GM12878 (cell line): ENCODE measurements at regions not wholly inside any gene's neighbourhood (a gene's known extent, or its start where the extent isn't known, plus 50 kb on each side); places are given as distances from the start of the nearest gene placed in this dataset.

Source experiments
- BACH1 ChIP-seq: fragments of 450-650 bp; IDR thresholded peaks from 2 replicates; pipeline ENCODE4 v1.6.1; 2017; ENCODE audit warnings: mild to moderate bottlenecking, borderline replicate concordance
- CBX3 ChIP-seq: fragments of 200-600 bp; sonication (generic); IDR thresholded peaks from 2 replicates; pipeline ENCODE4 v1.6.1; 2016; ENCODE audit warnings: low read depth, borderline replicate concordance
- HDGF ChIP-seq: fragments of 450-650 bp; IDR thresholded peaks from 2 replicates; pipeline ENCODE4 v1.6.1; 2016; ENCODE audit warnings: antibody characterized with exemption
- NR2F1 ChIP-seq: fragments of 450-650 bp; conservative IDR thresholded peaks from 2 replicates; pipeline ENCODE4 v1.6.1; 2017; ENCODE audit warnings: mild to moderate bottlenecking
- SUZ12 ChIP-seq: fragments of 200-600 bp; sonication (generic); IDR thresholded peaks from one replicate; pipeline ENCODE4 v1.6.1; 2018; ENCODE audit warnings: antibody characterized with exemption, mild to moderate bottlenecking; ENCODE audit not compliant: unreplicated experiment
- TARDBP ChIP-seq: IDR thresholded peaks from 2 replicates; pipeline ENCODE4 v1.6.1; 2016; ENCODE audit warnings: borderline replicate concordance
- ZBED1 ChIP-seq: IDR thresholded peaks from 2 replicates; pipeline ENCODE4 v1.6.1; 2016; ENCODE audit warnings: borderline replicate concordance
- TF ChIP-seq, protein P1 (sequence below): fragments of 450-650 bp; IDR thresholded peaks from 2 replicates; pipeline ENCODE4 v1.6.1; 2016; ENCODE audit warnings: mild to moderate bottlenecking, moderate library complexity, borderline replicate concordance
- TF ChIP-seq, protein P2 (sequence below): IDR thresholded peaks from 2 replicates; pipeline ENCODE4 v1.6.1; 2012; ENCODE audit warnings: improper control_type of control experiment, low read depth, low read length; ENCODE audit not compliant: insufficient replicate concordance

DNA sequence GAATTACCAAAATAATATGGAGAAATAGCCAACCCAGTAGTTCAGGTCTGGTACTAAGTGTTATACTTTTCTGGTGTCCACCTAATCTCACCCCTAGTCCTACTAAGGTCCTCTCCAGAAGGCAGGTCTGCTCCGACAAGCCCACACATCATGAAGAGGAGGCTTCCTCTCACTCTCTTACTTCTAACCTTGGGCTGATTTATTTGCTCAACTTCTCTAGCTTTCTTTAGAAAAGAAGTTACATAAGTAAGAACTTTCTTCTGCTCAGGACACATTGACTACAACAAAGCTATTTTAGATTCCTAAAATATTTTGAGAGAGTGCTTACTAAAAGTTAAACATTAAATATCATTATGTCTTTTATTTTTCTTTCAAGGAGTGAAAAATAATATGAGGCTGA is 329.7 kb upstream of the NREP start (continued):
- TF ChIP-seq BACH1 (no peak), NR2F1 (no peak), SUZ12 (no peak), TARDBP (no peak), HDGF (no peak), ZBED1 (no peak), CBX3 (no peak)
- TF ChIP-seq, protein P1, sequence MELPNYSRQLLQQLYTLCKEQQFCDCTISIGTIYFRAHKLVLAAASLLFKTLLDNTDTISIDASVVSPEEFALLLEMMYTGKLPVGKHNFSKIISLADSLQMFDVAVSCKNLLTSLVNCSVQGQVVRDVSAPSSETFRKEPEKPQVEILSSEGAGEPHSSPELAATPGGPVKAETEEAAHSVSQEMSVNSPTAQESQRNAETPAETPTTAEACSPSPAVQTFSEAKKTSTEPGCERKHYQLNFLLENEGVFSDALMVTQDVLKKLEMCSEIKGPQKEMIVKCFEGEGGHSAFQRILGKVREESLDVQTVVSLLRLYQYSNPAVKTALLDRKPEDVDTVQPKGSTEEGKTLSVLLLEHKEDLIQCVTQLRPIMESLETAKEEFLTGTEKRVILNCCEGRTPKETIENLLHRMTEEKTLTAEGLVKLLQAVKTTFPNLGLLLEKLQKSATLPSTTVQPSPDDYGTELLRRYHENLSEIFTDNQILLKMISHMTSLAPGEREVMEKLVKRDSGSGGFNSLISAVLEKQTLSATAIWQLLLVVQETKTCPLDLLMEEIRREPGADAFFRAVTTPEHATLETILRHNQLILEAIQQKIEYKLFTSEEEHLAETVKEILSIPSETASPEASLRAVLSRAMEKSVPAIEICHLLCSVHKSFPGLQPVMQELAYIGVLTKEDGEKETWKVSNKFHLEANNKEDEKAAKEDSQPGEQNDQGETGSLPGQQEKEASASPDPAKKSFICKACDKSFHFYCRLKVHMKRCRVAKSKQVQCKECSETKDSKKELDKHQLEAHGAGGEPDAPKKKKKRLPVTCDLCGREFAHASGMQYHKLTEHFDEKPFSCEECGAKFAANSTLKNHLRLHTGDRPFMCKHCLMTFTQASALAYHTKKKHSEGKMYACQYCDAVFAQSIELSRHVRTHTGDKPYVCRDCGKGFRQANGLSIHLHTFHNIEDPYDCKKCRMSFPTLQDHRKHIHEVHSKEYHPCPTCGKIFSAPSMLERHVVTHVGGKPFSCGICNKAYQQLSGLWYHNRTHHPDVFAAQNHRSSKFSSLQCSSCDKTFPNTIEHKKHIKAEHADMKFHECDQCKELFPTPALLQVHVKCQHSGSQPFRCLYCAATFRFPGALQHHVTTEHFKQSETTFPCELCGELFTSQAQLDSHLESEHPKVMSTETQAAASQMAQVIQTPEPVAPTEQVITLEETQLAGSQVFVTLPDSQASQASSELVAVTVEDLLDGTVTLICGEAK, result no peak
- TF ChIP-seq, protein P2, sequence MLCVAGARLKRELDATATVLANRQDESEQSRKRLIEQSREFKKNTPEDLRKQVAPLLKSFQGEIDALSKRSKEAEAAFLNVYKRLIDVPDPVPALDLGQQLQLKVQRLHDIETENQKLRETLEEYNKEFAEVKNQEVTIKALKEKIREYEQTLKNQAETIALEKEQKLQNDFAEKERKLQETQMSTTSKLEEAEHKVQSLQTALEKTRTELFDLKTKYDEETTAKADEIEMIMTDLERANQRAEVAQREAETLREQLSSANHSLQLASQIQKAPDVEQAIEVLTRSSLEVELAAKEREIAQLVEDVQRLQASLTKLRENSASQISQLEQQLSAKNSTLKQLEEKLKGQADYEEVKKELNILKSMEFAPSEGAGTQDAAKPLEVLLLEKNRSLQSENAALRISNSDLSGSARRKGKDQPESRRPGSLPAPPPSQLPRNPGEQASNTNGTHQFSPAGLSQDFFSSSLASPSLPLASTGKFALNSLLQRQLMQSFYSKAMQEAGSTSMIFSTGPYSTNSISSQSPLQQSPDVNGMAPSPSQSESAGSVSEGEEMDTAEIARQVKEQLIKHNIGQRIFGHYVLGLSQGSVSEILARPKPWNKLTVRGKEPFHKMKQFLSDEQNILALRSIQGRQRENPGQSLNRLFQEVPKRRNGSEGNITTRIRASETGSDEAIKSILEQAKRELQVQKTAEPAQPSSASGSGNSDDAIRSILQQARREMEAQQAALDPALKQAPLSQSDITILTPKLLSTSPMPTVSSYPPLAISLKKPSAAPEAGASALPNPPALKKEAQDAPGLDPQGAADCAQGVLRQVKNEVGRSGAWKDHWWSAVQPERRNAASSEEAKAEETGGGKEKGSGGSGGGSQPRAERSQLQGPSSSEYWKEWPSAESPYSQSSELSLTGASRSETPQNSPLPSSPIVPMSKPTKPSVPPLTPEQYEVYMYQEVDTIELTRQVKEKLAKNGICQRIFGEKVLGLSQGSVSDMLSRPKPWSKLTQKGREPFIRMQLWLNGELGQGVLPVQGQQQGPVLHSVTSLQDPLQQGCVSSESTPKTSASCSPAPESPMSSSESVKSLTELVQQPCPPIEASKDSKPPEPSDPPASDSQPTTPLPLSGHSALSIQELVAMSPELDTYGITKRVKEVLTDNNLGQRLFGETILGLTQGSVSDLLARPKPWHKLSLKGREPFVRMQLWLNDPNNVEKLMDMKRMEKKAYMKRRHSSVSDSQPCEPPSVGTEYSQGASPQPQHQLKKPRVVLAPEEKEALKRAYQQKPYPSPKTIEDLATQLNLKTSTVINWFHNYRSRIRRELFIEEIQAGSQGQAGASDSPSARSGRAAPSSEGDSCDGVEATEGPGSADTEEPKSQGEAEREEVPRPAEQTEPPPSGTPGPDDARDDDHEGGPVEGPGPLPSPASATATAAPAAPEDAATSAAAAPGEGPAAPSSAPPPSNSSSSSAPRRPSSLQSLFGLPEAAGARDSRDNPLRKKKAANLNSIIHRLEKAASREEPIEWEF, result no peak
